T47D (cell line): ENCODE measurements at regions not wholly inside any gene's neighbourhood (a gene's known extent, or its start where the extent isn't known, plus 50 kb on each side); places are given as distances from the start of the nearest gene placed in this dataset.

Experiments used
- DNase-seq, 2 experiments: peaks; one replicate each; pipeline versions ENCODE4 v3.0.0 to v3.0.0-alpha.2; 2011 to 2012; ENCODE audit warnings: low read depth in 1 of 2, low spot score in 1 of 2
- JUND ChIP-seq: IDR thresholded peaks from 2 replicates; pipeline ENCODE4 v1.6.1; 2012; ENCODE audit warnings: low read depth
- in situ Hi-C: cut with HindIII; loops from 2 replicates; pipeline ENCODE4 v1.10.0; 2016; ENCODE audit warnings: low sequenced_read_pairs, low pct_unique_long_range_greater_than_20kb

DNA sequence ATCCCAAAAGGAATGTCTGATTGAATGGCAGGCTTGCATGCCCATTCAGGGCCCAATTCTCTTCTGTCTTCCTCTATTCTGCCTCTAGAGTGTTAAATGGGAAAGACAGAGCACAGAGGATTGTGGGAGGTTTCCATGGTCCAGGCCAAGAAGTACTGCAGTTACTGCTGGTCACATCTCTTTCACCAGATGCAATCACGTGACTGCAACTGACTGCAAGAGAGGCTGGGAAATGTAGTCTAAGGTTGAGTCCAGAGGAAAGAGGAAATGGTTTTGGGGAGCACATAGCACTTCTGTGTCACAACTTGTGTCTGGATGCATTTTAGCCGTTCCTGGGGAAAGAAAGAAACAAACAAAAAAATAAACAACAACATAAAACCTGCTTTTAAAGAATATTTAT is 336.4 kb upstream of the BTBD3 start:
- TF ChIP-seq JUND, result no peak
- in situ Hi-C loops, result no loop called here
- DNase-seq, result no peak

DNA sequence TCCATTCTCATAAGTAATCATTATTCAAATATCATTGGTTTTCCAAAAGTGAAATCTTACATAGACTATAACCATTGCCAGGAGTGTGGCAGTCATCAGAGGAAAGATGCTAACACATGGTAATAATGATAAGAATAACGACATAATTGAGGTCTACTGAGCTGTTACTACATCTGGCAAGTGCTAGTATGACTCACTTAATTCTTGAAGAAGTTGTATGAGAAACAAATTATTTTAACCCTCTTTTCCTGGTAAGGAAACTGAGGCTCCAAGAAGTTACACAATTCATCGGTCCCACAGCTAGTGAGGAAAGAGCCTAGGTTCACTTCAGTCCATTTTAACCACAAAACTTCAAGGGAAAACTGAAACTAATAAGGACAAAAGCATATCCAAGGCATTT is 335.6 kb upstream of the BTBD3 start:
- in situ Hi-C loops, result no loop called here
- no peak for DNase-seq
- no peak for TF ChIP-seq JUND

DNA sequence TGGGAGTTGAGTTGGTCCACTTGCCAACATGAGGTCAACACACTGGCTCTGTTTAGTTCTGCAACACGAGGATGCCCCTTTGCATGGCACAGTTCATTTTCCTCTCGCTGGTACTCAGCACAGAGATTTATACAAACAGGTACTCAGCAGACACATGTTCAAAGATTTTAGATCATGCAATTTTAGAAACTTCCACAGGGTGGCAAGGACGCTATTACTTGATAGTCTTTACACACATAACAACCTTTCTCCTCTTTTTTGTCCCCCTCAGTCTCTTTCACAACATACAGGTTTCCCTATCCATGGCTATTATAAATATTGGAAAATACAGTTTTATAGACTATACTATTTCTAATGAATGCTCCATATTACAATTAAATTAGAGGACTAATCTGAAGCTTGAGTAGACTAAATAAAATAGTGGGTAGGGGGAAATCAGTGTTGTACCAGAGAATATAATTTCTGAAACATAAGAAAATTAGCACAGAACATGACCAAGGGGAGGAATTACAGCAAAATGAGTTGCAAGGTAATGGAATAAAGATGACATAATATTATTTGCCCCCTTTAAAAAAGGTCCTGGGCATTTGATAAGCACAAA is 331.8 kb upstream of the BTBD3 start:
- in situ Hi-C loops, result no loop called here
- peak in 1 of 2 experiments; percentile 30 for DNase-seq
- no peak for TF ChIP-seq JUND

DNA sequence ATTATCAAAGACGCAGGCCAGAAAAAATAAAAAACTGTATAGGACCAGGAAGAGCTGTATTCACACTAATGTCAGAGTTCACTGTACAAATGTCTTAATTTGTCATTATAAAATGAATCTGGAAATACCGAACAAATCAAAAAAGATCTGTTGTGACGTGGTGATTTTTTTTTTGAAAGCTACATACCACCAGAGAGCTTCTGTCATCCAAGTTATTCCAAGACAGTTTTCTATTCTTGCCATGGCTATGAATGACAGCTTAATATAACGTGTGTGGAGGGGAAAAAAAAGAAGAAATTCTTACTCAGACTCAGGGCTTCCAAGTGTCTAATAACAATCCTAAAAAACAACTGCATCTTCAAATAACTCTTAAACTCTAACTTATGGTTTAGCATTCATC is 328.8 kb upstream of the BTBD3 start:
- no peak for TF ChIP-seq JUND
- in situ Hi-C loops, result no loop called here
- DNase-seq, result no peak

DNA sequence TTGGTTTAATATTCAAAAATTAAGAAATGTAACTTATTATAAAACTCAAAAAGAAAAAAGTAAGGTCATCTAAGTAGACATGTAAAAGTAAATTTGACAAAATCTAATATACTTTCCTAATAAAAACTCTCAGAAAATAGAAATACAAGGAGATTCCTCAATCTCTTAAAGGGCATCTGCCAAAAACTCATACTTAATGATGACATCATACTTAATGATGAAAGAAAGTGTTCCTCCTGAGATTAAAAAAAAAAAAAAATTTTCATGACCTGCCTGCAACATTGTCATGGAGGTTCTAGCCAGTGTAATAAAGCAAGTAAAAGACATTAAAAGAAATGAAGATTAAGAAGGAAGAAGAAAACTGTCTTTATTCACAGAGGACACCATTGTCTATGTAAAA is 325.7 kb upstream of the BTBD3 start:
- in situ Hi-C loops, result no loop called here
- DNase-seq, result no peak
- no peak for TF ChIP-seq JUND

DNA sequence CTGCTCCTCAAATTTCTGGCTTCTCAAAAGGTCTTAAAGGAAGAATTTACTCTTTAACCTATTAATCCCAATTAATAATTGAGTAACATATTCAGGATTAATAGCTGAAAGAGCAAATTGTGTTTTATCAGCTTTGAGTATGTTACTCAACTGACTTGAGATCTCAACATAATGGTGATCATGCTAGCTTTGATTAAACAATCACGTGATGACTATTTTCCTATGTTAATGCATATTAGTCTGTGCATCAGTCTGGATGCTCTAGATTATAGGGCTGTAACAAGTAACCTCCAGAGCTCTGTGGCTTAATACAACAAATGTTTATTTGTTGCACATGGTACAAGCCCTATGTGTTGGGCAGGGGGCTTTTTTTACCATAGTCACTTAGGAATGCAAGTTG is 313.4 kb upstream of the BTBD3 start:
- in situ Hi-C loops, result no loop called here
- TF ChIP-seq JUND, result no peak
- no peak for DNase-seq

DNA sequence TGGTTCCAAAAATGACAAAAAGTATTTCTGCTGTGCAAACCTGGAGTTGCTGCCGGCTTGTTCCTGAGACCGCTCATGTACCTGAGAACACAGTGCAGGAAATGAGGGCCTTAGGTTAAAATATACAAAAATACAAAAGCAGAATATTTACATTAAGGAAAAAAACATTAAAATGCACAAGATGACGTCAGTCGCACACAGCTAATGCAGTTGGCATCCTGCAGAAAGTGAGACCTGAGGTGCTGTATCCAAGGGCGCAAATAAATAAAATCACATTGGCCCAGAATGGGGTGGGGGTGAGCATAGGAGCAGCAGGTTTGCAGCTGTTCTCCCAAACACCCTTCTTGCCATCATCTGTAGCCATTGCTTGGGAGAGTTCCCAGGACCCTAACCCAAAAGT is 310.6 kb upstream of the BTBD3 start:
- in situ Hi-C loops, result no loop called here
- TF ChIP-seq JUND, result no peak
- no peak for DNase-seq

GRCh38 chr20:11608736-11609135 is 309.0 kb upstream of the BTBD3 start:
- in situ Hi-C loops, result no loop called here

GRCh38 chr20:11624704-11625103 is 293.0 kb upstream of the BTBD3 start:
- no peak for DNase-seq
- TF ChIP-seq JUND, result no peak
- in situ Hi-C loops, result no loop called here

More at GRCh38 chr20:11608736-11609135, 309.0 kb upstream of the BTBD3 start:
- no peak for TF ChIP-seq JUND
- no peak for DNase-seq

DNA sequence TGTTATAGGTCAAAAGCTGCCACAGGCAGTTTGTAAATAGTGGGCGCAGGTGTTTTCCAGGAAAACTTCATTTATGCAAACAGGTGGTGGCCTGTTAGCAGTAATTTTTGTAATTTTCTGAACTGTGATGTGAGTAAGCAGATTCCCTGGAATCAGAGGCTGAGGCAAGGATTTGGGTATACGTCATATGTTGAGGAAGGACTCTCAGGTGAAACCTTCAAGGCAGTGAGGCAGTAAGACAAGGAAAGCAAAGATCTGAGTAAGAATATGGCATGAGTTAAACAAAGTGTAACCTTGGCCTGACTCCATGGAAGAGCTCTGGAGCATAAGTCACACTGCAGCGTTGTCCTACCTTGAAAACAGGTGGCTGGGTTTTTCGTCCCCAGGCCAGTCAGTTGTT is 291.1 kb upstream of the BTBD3 start:
- DNase-seq, result no peak
- in situ Hi-C loops, result no loop called here
- TF ChIP-seq JUND, result no peak

DNA sequence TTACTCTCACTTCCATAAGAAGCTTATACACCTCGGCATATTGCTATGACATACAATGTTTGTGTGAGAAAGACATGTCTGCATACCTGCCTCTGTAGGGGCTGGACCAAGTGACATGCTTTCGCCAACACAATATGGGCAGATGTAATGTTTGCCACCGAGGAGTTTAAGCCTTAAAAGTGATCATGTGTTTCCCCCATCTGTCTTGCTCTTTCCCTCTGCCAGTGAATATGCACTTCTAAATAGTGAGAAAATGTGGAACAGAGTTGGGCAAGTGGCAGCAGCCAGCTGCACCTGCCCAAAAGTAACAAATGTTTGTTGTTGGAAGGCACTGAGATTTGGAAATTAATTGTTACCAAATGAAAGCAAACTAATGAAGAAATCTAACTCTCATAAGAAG is 274.8 kb upstream of the BTBD3 start:
- in situ Hi-C loops, result no loop called here
- no peak for DNase-seq
- TF ChIP-seq JUND, result no peak

DNA sequence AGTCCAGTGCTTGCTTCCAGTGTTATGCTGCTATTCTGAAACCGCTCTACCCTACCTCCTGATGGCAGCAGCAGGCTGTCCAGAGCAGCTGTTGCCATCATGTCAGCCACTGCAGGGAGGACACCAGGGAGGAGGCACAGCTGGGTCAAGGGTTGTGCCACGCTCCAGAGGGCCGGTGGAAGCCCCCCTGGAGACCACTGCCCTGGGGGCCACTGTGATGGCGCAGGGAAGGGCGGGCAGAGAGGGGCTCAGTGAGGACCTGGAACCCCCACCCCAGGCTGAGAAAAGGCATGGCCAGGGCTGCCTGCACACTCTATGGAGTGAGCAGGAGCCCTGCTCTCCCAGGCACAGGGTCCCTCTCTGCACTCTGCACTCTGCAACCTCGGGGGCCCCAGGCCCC is 271.3 kb upstream of the BTBD3 start:
- no peak for TF ChIP-seq JUND
- in situ Hi-C loops, result no loop called here
- no peak for DNase-seq

- in situ Hi-C loops, result no loop called here
- no peak for TF ChIP-seq JUND
These were observed 267.1 kb upstream of the BTBD3 start for GRCh38 chr20:11650566-11650965.

DNA sequence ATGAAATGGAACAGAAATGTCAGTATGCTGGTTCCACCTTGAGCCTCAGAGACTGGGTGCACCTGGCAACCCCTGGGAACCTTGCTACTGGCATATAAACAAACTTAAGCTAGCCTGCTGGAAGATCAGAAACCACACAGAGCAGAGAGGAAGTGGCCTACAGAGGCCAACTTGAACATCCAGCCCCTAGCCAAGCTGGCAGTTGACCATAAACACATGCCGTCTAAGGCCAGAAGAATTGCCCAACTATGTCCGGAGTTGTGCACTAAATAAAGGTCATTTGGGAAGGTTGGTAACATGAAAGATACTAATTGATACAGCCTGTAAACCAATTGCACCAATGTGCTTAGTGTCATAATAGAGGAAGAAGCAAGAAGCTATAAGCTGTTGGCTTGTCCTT is 266.6 kb upstream of the BTBD3 start:
- DNase-seq, result no peak
- in situ Hi-C loops, result no loop called here

More at GRCh38 chr20:11650566-11650965, 267.1 kb upstream of the BTBD3 start:
- no peak for DNase-seq

GRCh38 chr20:11651647-11652046 is 266.0 kb upstream of the BTBD3 start:
- in situ Hi-C loops, result no loop called here
- DNase-seq, result no peak
- TF ChIP-seq JUND, result no peak

More for the DNA sequence above, 266.6 kb upstream of the BTBD3 start:
- no peak for TF ChIP-seq JUND
